Mesodermal cell (in vitro differentiated cells): ENCODE measurements at regions not wholly inside any gene's neighbourhood (a gene's known extent, or its start where the extent isn't known, plus 50 kb on each side); places are given as distances from the start of the nearest gene placed in this dataset.

Experiments used
- H3K27ac ChIP-seq: 2 replicates; pipeline ENCODE4 v1.7.0; 2013; ENCODE audit warnings: mild to moderate bottlenecking, low read depth, low read length, moderate library complexity; ENCODE audit not compliant: severe bottlenecking
- H3K36me3 ChIP-seq: 2 replicates; pipeline ENCODE4 v1.7.1; 2013; ENCODE audit warnings: mild to moderate bottlenecking, low read length, moderate library complexity; ENCODE audit not compliant: control insufficient read depth, insufficient read depth
- H3K4me1 ChIP-seq: one replicate; pipeline ENCODE4 v1.7.1; 2013; ENCODE audit warnings: mild to moderate bottlenecking, low read length; ENCODE audit not compliant: insufficient read depth, control insufficient read depth, poor library complexity, severe bottlenecking
- H3K4me3 ChIP-seq: 2 replicates; pipeline ENCODE4 v1.7.0; 2013; ENCODE audit warnings: low read length, control low read depth, mild to moderate bottlenecking; ENCODE audit not compliant: insufficient read depth, poor library complexity, severe bottlenecking; ENCODE audit errors: extremely low read depth
- H3K9me3 ChIP-seq: 2 replicates; pipeline ENCODE4 v1.7.1; 2013; ENCODE audit warnings: mild to moderate bottlenecking, low read length, moderate library complexity; ENCODE audit not compliant: control insufficient read depth
- WGBS, 2 experiments: methylation state at CpG; one replicate each; pipeline ENCODE4 v1.1.5; 2013; ENCODE audit warnings: missing lambda C conversion rate in 2 of 2; ENCODE audit not compliant: insufficient coverage in 2 of 2; 5-methylcytosine and 5-hydroxymethylcytosine counted together

DNA sequence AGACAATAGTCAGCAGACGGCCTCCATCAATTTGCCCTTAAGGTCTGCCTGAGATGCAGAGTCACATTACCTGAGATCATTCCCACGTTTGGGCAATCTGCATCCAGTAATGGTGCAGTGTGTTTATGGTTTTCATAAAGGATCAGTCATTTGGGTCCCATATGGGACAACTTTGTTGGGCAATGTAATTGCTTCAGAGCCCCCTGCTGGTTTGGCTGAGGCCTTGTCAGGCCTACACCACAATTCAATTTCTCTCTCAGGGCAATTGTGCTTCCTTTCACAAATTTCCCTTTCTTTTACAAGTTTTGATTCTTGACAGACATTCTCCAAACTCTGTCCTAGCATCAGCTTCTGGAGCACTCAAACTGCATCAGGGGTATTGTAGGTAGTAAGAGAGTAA, 191.2 kb upstream of the SSTR1 start:
- H3K36me3 ChIP-seq, result no peaks in the 10 kb centered on the region
- peaks cover 13% of the 10 kb centered on the region for H3K9me3 ChIP-seq
- WGBS, 2 experiments, result 85 to 100% methylated on average over 1 to 2 of the region's 2 CpGs
- no peak overlapping the region for H3K4me3 ChIP-seq
- no peak overlapping the region for H3K27ac ChIP-seq
- H3K4me1 ChIP-seq, result no peaks in the 10 kb centered on the region

DNA sequence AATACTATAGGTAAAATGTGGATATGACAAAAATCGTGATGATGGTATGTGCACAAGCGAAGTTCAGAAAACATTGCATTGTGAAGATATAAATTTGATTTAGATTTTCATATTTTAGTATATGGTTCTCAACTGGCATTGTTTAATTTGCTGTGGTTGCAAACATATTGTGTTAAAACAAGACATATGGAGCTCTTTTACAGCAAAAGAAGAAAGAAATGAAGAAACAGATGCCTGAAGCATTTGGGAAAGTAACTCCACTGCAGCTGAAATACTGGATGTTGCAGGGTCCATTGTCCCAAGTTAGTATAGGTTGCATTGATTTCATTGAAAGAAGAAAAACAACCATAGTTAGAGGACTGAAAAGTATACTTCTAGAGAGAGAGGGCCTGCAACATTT, 185.8 kb upstream of the SSTR1 start:
- no peaks in the 10 kb centered on the region for H3K4me1 ChIP-seq
- 100% methylated on average over 2 of the region's 2 CpGs; no CpG with 5 or more reads in 1 of the 2 experiments for WGBS, 2 experiments
- no peak overlapping the region for H3K4me3 ChIP-seq
- no peaks in the 10 kb centered on the region for H3K9me3 ChIP-seq
- H3K27ac ChIP-seq, result no peak overlapping the region
- H3K36me3 ChIP-seq, result no peaks in the 10 kb centered on the region

DNA sequence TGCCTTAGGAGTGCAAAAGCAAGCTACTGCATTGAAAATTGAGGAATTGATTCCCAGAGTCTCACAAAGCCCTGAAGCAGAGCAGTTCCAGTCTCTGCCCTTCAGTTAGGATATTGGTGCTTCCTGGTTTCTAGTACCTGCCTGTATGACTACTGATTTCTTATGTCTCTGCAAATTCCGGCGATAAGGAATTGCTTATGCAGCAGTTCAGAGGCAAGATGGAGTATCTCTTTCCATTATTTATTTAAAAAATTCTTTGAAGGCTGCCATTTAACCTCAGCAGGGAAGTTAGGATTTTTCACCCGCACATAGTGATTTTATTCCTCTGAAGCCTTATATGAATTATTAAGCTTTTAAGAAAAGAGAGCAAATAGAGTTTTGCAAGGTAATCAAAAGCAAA, 184.9 kb upstream of the SSTR1 start:
- no peaks in the 10 kb centered on the region for H3K4me1 ChIP-seq
- no peaks in the 10 kb centered on the region for H3K36me3 ChIP-seq
- H3K27ac ChIP-seq, result no peak overlapping the region
- H3K9me3 ChIP-seq, result no peaks in the 10 kb centered on the region
- H3K4me3 ChIP-seq, result no peak overlapping the region
- WGBS, 2 experiments, result no CpG with 5 or more reads among the region's 3 CpGs

DNA sequence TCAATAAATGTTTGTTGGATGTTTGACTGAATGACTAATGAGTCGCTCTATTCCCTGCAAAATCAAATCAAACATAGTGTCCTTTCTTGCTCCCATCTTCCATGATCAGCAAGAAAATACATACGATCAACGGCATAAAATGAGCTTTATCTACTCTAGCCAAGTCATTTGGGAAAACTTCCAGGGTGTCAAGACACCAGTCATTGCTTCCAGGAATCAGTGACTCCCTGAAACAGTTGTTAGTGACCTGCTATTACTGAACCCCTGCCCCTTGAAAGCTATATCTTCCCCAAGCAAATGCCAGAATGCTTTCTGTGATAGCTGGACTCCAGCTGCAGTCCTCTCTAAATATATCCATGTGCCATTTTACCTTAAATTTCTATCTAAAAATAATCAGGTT, 169.5 kb upstream of the SSTR1 start:
- H3K4me3 ChIP-seq, result no peak overlapping the region
- 94 to 96% methylated on average over 2 of the region's 3 CpGs for WGBS, 2 experiments
- H3K27ac ChIP-seq, result no peak overlapping the region
- H3K36me3 ChIP-seq, result no peaks in the 10 kb centered on the region
- peaks cover 6% of the 10 kb centered on the region for H3K4me1 ChIP-seq
- H3K9me3 ChIP-seq, result no peaks in the 10 kb centered on the region

DNA sequence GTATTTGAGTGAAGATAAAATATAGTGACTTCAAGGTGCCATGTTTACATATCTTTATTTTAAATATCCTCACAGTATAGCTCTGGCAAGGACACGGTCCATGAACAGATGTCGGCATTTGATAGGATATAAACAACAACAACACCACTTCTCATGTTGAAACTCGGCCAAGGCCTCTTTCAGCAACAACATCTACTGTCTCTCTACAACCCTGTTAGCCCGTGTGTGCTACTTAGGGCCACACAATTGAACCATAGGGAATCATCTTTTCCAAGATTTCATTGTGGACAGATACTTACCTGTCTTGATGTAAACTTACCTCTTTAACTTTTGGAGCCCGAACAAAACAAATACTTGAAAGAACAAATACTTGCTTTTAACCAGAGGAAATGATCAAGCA, 168.7 kb upstream of the SSTR1 start:
- H3K4me3 ChIP-seq, result no peak overlapping the region
- no peaks in the 10 kb centered on the region for H3K36me3 ChIP-seq
- WGBS, 2 experiments, result 91 to 92% methylated on average over 4 to 5 of the region's 5 CpGs
- no peaks in the 10 kb centered on the region for H3K9me3 ChIP-seq
- H3K4me1 ChIP-seq, result peaks cover 6% of the 10 kb centered on the region
- no peak overlapping the region for H3K27ac ChIP-seq

DNA sequence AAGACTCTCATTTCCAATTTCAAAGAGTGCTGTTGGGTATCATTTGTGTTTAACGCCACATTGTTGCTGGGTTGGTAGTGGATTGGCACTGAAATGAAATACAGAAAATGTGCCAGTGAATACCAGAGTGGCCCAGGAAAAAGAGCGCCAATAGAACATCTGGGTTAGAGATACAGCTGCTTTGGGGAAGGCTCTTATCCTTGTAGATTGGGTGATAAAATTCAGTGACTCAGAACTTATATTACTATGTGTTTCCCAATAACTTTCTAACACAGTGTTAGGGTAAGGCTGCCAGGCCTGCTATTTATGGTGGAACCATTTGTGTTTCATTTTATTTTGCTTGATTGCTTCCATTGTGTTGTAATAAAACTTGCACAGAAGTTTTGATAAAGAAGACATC, 168.2 kb upstream of the SSTR1 start:
- Histone ChIP-seq H3K36me3 (no peaks in the 10 kb centered on the region), H3K27ac (no peak overlapping the region), H3K9me3 (no peaks in the 10 kb centered on the region), H3K4me1 (peaks cover 6% of the 10 kb centered on the region), H3K4me3 (no peak overlapping the region)
- WGBS, 2 experiments, result 100% methylated on average over 2 of the region's 2 CpGs; no CpG with 5 or more reads in 1 of the 2 experiments

DNA sequence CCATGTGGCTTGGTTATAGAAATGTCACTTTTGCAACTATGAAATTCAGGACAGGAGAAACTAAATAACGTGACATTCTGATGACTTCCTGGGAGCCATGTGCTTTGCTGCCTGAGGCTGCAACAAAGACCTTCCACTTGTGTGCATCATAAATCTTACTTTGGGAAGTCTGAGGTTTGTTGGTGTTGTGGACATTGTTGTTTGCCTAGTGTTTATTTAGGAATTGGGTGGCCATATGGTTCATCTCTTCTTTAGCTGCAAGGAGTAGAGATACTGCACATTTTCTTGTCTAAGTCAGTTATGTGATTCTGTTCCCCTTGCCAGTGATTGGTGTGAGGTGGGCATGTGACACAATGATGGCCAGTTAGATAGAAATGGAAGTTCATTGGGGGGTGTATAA, 167.3 kb upstream of the SSTR1 start:
- H3K4me3 ChIP-seq, result no peak overlapping the region
- 71 to 100% methylated on average over 1 of the region's 1 CpG for whole genome bisulfite sequencing, 2 experiments
- no peaks in the 10 kb centered on the region for H3K9me3 ChIP-seq
- H3K27ac ChIP-seq, result no peak overlapping the region
- H3K36me3 ChIP-seq, result no peaks in the 10 kb centered on the region
- H3K4me1 ChIP-seq, result peaks cover 6% of the 10 kb centered on the region

DNA sequence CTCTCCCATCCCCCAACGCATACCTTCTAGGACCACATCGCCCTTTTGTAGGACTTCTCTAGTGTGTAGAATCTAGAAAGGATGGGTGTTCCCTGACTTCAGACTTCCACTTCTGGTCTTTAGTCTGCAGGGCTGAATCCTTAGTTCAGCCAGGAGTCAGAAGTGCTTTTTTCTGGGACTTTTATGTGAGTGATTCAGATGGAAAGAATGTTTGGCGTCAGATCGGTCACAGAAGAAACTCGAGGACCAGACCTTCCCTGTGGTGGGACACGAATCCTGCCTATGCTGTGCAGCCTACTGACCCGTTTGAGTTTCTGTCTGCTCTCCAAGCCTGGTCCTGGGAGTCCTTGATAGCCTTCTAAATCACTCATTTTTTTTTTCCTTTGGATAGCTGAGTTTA, 165.4 kb upstream of the SSTR1 start:
- Histone ChIP-seq H3K4me1 (peaks cover 6% of the 10 kb centered on the region), H3K36me3 (no peaks in the 10 kb centered on the region)

DNA sequence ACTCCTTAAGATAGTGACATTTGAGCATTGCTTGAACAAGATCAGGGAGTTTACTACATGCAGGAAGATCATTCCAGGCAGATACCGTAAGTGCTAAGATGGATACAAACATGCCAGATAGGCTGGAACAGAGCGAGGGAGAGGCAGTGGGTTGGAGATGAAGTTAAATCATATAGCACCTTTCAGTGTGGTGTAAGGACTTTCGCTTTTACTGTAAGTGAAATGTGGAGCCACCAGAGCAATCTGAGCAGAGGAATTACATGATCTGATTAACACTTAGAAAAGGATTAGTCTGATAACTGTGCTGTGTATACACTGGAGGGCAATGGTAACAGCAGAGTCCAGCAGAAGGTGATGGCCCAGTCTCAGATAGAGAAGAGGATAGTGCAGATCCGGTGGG, 163.0 kb upstream of the SSTR1 start:
- WGBS, 2 experiments, result 90 to 96% methylated on average over 4 of the region's 4 CpGs
- Histone ChIP-seq H3K27ac (no peak overlapping the region), H3K9me3 (no peaks in the 10 kb centered on the region), H3K4me1 (peaks cover 6% of the 10 kb centered on the region), H3K36me3 (no peaks in the 10 kb centered on the region), H3K4me3 (no peak overlapping the region)

More for the DNA sequence above, 165.4 kb upstream of the SSTR1 start:
- peak overlapping the region; percentile 67 for H3K27ac ChIP-seq
- no peak overlapping the region for H3K4me3 ChIP-seq
- WGBS, 2 experiments, result 31 to 50% methylated on average over 5 of the region's 7 CpGs
- H3K9me3 ChIP-seq, result no peaks in the 10 kb centered on the region

DNA sequence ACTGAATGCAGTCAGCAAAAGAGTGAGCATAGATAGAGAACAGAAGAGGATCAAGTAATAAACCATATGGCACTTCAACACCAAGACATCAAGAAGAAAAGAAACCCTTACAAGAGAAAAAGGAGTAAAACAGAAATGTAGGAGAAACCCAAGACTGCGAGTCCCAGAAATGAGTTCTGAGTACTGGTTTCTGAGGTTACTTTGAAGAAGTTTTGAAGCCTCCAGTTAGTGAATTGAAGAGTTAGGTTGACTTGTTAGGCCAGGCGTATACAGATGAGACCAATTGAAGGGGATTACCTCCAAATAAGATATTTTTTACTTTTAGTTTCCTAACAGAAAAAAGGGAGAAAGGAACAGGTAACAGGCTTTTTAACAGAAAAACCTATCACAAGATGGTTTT, 162.2 kb upstream of the SSTR1 start:
- no peak overlapping the region for H3K4me3 ChIP-seq
- H3K27ac ChIP-seq, result no peak overlapping the region
- peaks cover 6% of the 10 kb centered on the region for H3K4me1 ChIP-seq
- 100% methylated on average over 1 of the region's 2 CpGs for WGBS, 2 experiments
- no peaks in the 10 kb centered on the region for H3K9me3 ChIP-seq
- H3K36me3 ChIP-seq, result no peaks in the 10 kb centered on the region

DNA sequence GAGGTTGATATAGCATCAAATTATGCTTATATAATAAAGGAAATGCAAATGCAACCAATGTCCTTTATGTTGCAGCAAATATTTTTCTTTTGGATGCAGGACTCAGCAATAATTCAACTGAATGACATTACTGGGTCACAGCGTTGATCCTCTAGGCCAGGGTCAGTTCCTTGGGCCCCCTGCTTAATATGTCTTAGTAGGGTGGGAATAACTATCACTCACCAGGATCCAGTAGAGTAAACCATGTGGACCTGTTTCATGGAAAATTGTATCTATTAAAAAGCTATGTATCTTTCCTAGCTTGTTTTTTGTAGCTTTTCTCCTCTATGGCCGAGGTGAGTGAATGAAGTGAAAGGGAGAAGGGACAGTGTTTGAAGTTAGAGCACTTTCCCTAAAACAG, 161.5 kb upstream of the SSTR1 start:
- no peaks in the 10 kb centered on the region for H3K36me3 ChIP-seq
- no CpG with 5 or more reads among the region's 2 CpGs for WGBS, 2 experiments
- H3K4me1 ChIP-seq, result peaks cover 6% of the 10 kb centered on the region
- no peaks in the 10 kb centered on the region for H3K9me3 ChIP-seq
- H3K27ac ChIP-seq, result no peak overlapping the region
- H3K4me3 ChIP-seq, result no peak overlapping the region
